ENCODE measurements at regions not wholly inside any gene's neighbourhood (a gene's known extent, or its start where the extent isn't known, plus 50 kb on each side); places are given as distances from the start of the nearest gene placed in this dataset.

GRCh38 chr2:145190031-145190703 is 670.2 kb upstream of the ZEB2 start:
- DNase-seq, result peak; percentile 0 to 2

GRCh38 chr2:145186303-145186702 is 666.4 kb upstream of the ZEB2 start:
- DNase-seq, result no peak

GRCh38 chr2:145185696-145186095 is 665.8 kb upstream of the ZEB2 start:
- DNase-seq, result no peak

- no peak for DNase-seq
Observed at GRCh38 chr2:145184741-145185651, 665.1 kb upstream of the ZEB2 start.

- DNase-seq, result no peak
Observed at GRCh38 chr2:145169285-145169684, 649.4 kb upstream of the ZEB2 start.

- DNase-seq, result no peak
Observed at GRCh38 chr2:145168091-145168490, 648.2 kb upstream of the ZEB2 start.

GRCh38 chr2:145166731-145167302 is 646.9 kb upstream of the ZEB2 start:
- no peak for DNase-seq

- no peak for DNase-seq
Observed at GRCh38 chr2:145161656-145162055, 641.7 kb upstream of the ZEB2 start.

- peak in 1 of 2 experiments; percentile 13 for DNase-seq
Observed at GRCh38 chr2:145160855-145161254, 640.9 kb upstream of the ZEB2 start.

- DNase-seq, result no peak
Observed at GRCh38 chr2:145159676-145160075, 639.8 kb upstream of the ZEB2 start.

GRCh38 chr2:145157741-145158591 is 638.0 kb upstream of the ZEB2 start:
- no peak for DNase-seq

- DNase-seq, result no peak
Observed at GRCh38 chr2:145157036-145157675, 637.2 kb upstream of the ZEB2 start.

GRCh38 chr2:145156199-145156598 is 636.3 kb upstream of the ZEB2 start:
- DNase-seq, result no peak

- DNase-seq, result no peak
Observed at GRCh38 chr2:145155196-145155595, 635.3 kb upstream of the ZEB2 start.

GRCh38 chr2:145154731-145155130 is 634.8 kb upstream of the ZEB2 start:
- DNase-seq, result no peak

GRCh38 chr2:145146691-145147090 is 626.8 kb upstream of the ZEB2 start:
- peak; percentile 51 to 75 for DNase-seq

- no peak for DNase-seq
Observed at GRCh38 chr2:145144131-145144728, 624.3 kb upstream of the ZEB2 start.

- DNase-seq, result peak in 1 of 2 experiments; percentile 19
Observed at GRCh38 chr2:145141981-145142380, 622.1 kb upstream of the ZEB2 start.

GRCh38 chr2:145140658-145141057 is 620.7 kb upstream of the ZEB2 start:
- no peak for DNase-seq

- no peak for DNase-seq
Observed at GRCh38 chr2:145138626-145139025, 618.7 kb upstream of the ZEB2 start.

GRCh38 chr2:145137901-145138300 is 618.0 kb upstream of the ZEB2 start:
- DNase-seq, result no peak

- no peak for DNase-seq
Observed at GRCh38 chr2:145137211-145137610, 617.3 kb upstream of the ZEB2 start.
